Stimulated activated CD8-positive, alpha-beta memory T cell treated with anti-CD3 and anti-CD28 coated beads, Interleukin-12 subunit alpha, Interleukin-12 subunit beta, amount 100 ng/mL, for 4 hours (primary cell): ENCODE measurements at regions not wholly inside any gene's neighbourhood (a gene's known extent, or its start where the extent isn't known, plus 50 kb on each side); places are given as distances from the start of the nearest gene placed in this dataset.

Experiments
- DNase-seq: peaks from one replicate; pipeline ENCODE4 v3.0.0-alpha.2; 2020; ENCODE audit warnings: low read depth

DNA sequence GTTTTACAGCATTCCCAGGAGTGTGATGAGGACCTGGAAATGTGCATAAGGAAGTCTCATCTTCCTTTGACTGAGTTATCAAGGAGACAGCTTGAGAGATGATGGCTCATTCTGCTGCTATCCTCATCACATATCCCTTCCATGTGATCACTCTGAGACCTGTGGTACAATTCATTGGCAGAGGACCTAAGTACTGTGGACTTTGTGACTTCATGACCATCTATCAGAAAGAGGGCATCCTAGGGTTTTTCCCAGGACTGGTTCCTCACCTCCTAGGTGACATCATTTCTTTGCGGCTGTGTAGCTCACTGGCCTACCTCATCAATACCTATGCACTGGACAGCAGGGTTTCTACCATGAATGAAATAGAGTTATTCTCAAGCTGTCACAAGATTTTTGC is 172.1 kb upstream of the PLEKHG7 start:
- no peak for DNase-seq

DNA sequence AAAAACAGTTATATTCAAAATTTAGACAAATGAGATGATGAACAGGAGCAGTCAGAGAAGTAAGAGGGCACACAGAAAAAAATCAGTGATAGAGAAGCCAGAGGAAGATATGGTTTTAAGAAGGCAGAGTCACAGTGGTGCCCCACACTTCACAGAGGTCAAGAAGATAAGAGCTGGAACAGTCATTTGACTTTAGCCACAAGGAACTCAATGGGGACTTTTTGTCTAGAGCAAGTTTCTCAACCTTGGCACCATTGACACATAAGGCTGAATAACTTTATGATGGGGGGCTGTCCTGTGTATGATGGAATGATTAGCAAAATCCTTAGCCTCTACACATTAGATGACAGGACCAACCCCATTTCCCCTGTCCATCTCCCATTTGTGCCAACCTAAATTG is 172.8 kb upstream of the PLEKHG7 start:
- DNase-seq: no peak

DNA sequence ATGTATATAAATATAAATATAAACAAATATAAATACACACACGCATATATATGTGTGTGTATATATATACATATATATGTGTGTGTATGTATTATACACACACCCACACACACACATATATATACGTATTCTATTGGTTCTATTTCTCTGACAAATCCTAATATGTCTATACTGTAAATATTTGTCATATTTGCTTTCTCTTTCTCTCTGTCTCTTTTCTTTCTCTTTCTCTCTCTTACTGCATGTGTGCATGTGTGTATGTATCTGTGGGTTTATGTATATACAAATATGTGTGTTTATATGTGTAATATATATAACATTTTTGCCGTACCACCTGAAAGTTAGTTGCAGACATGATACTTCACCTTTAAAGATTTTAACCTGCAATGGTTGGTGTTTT is 174.2 kb upstream of the PLEKHG7 start:
- no peak for DNase-seq

DNA sequence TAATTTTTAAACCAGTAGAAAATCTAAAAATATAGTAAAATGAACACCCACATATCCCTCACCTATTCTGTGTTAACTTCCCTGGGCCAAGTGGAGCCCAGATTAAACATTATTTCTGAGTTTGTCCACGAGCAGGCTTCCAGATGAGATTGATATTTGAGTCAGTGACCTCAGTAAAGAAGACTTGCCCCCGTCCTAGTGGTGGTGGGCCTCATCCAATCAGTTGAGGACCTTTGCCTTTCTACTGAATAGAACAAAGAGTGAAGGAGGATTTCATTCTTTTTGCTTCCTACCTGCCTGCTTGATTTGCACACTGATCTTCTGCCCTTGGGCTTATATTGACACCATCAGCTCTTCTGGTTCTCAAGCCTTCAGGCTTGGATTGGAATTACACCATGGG is 174.7 kb upstream of the PLEKHG7 start:
- DNase-seq: no peak

DNA sequence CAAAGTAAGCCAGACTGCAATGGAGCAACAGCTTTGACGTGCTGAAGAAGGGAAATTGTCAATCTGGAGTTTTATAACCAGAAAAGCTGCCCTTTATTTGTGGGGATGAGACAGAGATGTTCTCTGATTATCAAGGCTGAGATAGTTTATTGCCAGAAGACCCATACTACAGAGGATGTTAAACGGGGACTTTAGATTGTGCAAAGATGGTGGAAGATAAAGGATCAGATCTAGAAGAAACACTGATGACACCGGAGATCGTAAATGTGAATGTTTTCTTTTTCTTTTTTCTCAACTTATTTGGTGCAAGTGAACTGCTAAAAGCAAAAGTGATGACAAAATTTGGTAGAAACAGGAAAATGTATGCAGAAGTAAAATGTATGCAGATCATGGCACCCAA is 178.3 kb upstream of the PLEKHG7 start:
- DNase-seq: no peak

DNA sequence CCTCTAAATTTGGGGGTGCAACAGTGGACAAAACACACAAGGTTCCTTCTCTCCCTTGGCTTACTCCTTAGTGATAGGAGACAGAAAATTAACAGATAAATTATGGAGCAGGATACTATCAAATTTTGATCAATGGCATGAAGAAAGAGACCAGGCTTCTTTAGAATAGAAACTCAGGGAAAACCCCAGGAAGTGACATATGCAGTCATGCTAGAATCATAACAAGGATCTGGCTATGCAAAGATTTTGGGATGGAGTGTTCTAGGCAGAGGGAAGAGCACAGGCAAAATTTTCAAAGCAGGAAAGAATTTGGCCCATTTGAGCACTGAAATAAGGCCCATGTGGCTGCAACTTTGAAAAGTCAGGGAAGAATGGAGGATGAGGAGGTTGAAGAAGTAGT is 182.3 kb upstream of the PLEKHG7 start:
- no peak for DNase-seq

DNA sequence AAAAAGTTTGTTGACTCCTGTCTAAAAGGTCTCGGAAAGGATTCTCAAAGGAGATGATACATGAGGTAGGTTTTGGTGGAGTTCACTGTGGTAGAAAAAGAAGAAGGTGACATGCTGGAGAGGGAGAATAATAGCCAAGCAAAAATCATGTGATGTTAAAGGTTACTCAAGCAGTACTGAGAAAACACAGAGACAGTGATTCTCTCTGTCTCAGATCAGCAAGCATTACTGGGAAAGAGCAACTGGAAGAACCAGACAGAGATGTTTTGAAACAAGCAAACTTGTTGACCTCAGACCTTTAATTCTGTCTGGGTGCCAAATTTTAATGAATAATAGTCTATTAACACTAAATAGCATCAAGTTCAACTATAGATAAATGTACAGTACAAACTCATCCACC is 183.5 kb upstream of the PLEKHG7 start:
- DNase-seq: no peak

DNA sequence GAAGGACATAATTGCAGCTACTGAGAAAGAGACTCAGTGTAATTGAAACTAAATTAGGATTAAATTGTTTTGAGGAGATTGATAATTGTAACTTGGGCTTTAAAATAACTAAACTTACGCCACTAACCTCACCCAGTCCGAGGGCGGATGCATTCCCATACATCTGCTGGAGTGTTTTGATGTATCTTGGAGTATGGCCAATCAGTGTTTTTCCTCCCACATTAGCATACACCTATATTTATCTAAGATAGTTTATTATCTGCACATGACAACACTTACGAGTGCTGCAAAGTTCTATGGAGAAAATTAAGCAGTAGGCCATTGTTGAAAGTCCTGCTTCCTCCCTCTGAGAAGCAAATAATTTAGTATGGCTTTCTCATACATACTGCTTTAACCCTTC is 184.7 kb upstream of the PLEKHG7 start:
- no peak for DNase-seq

DNA sequence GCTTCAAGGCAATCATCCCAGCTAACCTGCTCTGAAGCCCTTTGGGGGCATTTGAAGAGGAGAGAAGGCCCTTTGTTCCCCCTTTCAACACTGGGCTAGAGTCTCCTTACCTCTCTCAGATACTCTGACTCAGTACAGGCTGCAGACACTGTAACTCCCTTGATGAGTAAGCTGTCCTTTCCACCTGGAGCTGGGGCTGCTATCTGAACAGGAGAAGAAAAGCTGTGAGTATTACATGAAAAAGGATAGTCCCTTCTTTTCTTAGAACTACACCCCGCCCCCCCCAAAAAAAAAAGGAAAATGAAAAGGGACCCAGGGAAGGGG is 186.6 kb upstream of the PLEKHG7 start:
- no peak for DNase-seq

DNA sequence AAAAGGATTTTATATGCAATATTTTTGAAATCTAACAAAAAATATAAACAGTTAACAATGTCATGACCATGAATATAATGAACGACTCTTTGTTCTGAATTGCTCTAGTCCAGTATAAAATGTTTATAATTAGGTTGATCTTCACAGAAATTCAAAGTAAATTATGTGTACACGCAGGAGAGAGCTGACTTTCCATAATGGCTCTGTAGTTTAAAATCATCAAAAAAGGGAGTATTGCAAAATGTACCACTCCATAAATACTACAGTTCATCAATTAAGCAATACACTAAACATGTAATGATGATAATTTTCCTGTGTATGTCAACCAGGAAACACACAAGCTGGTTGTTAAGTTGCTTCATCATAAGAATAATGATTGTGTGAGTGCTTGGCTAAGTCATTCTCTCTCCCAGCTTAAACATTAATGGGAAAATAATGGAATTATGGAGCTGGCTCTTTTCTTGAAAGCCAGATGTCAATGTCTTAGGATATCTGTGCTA is 189.5 kb upstream of the PLEKHG7 start:
- DNase-seq: no peak

DNA sequence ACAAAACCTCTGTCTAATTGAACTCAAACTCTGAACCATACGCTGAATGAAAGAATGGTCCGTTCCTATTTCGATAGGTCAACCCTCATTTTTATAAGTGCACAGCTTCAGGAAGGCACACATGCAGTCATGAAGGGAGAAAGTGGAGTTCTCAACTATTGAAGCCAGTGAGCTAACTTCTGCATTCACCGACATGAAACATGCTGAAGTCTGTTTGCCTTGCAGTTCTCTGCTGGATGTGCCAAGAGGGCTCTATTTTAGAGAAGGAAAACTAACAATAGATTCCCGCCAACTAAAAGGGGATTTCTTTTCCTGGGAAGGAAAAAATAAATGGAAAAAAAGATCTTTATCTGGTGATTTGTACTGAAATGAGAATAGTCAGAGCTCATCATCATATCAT is 191.0 kb upstream of the PLEKHG7 start:
- no peak for DNase-seq

DNA sequence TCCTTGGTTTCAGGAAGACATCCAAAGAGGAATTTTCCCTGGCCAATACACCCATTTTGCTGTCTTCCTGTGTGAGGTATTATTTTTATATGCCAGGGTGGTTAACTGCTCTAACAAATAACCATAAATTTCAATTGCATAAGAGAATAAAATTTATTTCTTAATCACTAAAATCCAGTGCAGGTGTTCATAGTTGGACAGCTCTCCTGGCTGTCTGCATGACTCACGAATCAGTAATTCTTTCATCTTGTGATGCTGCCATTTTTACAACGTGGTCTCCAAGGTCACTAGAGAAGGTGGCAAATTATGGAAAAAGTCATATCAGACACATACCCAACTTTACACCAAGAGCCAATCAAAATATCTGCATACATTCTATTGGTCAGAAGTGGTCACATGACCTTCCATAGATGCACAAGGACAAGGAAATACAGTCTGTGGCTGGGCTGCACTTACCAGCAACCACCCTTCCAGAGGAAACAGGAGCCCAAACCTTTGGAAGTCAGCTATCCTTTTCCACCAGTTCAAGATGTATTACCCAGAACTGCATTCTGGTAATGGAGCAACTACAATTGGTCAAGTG is 193.5 kb upstream of the PLEKHG7 start:
- DNase-seq: no peak

DNA sequence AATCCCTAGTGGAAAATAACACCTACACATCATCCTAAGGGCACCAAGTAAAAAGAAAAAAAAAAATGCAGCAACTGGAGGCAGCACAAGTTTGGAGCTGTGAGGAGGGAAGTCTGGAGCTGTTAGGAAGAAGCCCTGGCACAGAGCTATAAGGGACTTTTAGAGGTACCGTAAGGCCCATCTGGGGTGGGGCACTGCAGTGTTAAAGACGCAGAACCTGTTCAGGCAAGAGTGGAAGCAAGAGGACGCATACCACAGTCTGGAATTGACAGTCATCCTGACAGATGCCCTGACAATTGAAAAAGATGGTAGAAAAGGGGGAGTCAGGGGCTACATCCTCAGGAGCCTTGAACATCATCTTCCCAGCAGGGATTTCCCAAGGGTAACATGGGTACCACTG is 195.9 kb upstream of the PLEKHG7 start:
- no peak for DNase-seq

DNA sequence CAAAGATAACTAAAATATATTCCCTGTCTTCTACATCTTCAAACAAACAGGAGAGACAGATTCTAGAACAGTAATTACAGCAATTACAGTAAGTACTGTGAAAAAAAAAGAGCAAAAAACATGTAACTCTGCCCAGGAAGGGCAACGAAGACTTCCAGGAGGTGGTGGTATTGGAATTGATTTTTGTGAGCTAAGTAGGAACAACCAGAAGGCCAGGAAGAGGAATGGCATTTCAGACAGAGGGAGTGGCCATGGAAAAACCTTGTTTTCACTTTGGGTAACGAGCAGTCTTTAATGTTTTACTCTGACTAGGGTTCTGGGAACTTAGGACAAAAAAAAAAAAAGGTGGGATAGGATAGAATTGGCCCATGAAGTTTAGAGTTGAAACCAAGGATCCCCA is 196.3 kb upstream of the PLEKHG7 start:
- DNase-seq: no peak

DNA sequence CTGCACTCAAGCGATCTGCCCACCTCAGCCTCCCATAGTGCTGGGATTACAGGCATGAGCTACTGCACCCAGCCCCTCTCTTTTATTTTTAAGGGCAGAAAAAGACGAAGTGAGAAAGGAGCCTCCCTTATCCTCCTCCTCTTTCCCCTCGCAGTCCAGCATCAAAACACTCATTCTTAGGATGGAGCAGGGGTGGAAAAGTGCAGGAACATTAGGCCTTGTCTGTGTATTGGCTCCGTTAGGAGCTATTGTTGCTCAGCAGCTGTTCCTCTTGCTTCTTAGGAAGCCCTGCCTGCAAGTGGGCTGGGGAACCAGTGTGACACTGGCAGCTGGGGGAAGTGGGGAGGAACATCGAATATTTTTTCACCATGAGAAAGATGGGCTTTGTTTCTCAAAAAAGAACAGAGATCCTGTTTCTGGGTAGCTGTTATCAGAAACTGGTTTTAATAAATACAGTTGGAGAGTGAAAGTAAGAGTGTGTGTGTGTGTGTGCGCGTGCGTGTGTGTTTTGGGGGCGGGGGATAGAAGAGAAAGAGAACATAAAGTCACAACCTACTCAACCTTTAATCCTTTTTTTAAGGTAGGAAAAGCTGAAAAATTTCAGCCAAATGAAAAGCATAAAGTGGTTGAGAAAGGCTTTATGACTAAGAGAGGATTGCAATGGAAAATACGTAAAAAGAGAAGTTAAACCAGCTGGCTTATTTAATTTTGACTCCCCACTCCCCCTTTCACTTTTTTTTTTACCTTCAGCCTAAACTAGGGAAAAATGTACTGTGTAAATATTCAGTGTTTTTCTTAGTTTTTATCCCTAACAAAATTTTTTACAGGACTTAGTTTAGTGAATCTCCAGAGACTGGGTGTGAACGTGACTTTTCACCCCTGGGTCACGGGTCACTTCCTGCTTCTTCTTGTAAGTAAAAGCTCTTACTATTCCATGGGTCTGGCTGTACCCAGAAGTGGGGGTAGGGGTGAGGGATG is 197.2 kb upstream of the PLEKHG7 start:
- DNase-seq: peak; percentile 34

DNA sequence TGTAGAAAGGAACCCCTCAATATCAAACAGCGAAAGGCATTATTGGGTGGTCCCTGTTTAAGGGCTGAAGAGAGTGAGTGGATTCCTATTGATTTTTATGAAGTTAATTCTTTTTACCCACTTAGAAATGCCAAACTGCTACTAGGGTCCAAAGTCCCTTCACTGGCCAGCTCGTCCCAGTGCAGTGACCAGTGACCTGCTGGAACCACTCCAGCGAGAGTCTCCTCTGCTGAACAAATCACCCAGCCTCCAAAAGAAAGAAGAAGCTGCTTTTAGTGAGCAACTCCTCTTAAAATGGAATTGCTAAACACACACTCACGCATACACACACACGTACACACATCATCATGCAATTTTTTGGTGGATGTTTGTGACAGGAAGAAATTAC is 198.2 kb upstream of the PLEKHG7 start:
- DNase-seq: no peak

DNA sequence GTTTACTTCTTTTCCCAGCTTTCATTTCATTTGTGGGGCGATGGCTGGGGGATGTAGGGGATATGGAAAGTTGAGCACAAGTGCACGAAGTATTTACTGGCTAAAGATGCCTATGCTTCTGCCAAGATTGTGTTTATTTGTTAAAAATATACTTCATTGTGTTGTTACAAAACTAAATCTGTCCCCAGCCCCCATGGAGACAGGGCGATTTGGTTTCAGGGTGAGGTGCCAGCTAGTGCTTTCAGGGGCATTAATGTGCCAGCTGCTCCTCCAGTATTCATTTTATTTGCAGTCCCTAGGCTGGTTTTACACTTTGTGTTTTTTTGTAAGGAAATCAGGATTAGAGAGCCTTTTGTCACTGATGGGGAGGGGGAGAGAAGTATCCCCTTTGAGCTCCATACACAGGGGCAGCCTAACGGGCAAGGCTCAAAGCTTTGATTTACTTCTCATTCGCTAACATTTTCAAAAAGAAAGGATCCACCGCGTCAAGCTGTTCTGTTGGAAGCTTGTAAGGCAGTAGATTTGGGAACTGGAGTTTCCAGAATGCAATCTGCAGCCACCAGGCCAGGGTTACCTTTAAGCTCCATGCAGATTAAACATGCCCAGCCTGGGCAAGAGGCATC is 198.7 kb upstream of the PLEKHG7 start:
- no peak for DNase-seq

DNA sequence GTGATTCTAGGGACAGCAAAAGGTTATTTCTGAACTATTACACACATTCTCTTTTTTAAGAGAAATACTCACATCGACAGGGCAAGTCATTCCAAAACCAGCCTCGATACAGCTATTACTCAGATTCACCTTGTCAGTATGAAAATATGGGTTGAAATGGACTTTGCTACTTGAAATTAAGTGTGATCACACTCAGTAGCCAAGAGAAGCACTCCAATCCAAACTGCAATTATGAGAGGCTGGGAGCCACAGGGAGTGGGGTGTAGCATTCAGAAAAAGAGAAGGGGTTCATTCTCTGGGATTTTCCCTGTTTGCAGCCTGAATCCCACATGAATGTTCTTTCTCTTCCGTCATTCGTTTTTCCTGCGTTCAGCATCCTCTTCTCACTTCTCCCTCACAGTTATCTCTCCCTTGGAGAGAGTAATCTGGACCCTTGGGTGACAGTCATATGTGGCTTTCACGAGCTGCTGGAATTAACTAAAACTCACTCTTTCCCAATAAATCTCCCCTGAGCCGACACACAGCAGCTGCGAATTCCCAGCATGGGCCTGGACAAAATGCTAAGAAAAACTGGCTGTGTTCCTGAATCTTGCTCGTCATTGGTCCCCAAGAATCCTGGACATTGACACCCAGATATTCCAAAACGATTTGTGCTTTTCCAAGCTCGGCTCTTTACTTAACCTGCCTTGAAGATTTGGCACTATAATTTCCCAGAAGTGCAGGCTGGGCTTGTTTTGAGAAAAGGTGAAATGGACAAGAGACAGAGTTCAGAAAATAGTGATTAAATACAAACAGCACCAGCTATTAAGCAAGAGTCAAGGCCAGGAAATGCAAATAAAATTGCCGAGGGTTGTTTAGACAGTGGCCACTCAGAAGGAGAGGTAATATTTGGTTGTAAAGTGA is 199.5 kb upstream of the PLEKHG7 start:
- no peak for DNase-seq

DNA sequence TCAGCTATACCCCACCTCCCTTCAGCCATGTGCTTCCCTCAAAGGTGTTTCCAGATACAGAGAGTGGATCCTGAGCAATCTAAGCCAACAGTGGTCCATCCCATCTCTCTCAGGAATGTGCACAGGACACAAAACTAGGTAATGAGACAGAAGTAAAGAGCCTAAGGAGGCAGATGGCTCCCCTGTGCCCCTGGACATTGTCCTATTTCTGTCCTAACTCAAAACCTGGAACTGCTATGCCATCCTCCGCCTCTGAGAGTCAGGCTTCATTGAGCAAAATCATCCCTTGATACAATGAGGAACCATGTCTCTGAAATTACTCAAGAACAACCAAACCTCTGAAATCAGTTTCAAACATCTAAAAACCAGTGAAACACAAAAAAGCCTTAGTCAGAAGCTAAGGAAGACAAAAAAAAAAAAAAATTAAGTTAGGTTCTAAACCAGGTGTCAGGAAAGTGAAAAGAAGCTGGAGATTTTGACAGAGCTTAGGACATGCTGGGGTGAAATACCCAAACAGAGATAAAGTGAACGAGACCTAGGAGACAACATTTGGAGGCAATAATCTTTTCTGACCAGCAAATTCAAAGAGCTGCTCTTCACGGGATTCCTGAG is 200.3 kb upstream of the PLEKHG7 start:
- no peak for DNase-seq

DNA sequence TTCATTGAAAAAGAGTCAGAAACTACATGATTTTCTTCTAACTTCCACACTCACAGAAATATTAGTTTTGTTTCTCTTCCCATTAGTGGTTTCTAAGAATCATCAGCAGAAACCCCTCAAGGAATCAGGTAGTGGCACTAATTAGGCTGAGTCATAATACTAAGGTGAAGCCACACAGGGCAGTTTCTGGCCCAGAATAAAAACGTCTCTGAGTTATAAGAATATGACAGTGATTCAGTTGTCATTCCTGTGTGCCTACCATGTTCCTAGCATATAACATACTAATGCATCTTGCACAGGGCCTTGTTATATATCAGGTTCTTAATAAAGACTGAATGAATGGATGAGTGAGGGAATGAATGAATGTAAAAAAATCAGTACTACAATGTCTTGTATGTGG is 206.0 kb upstream of the PLEKHG7 start:
- DNase-seq: no peak

DNA sequence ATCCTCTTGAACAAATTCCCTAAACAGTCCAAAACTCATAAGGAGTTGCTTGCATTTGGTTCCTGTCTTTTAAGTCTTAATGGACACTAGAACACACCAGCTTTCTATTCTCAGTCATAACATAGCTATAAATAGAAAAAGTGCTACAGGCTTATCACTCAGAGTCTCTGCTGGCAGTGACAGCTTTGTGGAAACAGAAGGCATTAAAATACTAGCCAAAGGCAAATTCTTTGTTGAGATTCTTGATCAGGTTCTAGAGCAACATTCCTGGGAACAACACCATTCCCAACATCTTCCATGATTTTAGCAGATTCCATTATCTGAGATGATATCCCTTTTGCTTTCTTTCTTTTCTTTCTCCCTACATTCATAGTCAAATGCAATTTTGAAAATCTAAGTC is 207.7 kb upstream of the PLEKHG7 start:
- no peak for DNase-seq

DNA sequence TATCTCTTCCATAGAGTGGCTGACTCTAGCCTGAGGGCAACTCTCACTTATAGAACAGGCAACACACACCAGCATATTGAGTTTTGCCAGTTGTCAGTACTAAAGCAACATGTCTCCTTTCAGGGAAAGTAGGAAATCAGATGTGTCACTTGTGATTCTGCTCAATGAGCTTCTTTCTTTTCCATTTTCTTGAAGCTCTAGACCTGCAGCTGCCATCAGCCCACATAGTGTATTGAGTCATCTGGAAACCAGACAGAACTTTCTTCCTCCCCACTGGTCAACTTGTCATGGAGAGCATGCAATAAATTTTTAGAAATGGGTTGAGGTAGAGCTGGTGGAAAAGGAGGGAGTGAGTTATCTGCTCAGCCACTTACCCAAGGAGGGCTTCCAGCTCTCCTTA is 209.0 kb upstream of the PLEKHG7 start:
- DNase-seq: no peak
